SK-N-SH (cell line): ENCODE measurements at regions not wholly inside any gene's neighbourhood (a gene's known extent, or its start where the extent isn't known, plus 50 kb on each side); places are given as distances from the start of the nearest gene placed in this dataset.

Experiments used
- CTCF ChIA-PET: fragments of 300-600, 350-600 bp; formaldehyde crosslinking; extraction: SDS; loops from one replicate; lab custom pipeline; 2021; lab: Yijun Ruan, JAX
- POLR2A ChIA-PET: fragments of 350-600 bp; sonication (Branson Sonifier 250); formaldehyde crosslinking; extraction: SDS; loops from one replicate; lab custom pipeline; 2020; ENCODE audit warnings: antibody characterized with exemption, inconsistent platforms; lab: Yijun Ruan, JAX
- DNase-seq: peaks from one replicate; pipeline ENCODE4 v3.0.0; 2012
- H2AFZ ChIP-seq: fragments of 200-600 bp; sonication (generic); 2 replicates; pipeline ENCODE4 v1.8.1; 2016; ENCODE audit warnings: antibody characterized with exemption, mild to moderate bottlenecking, low read depth
- H3F3A ChIP-seq: fragments of 200-600 bp; sonication (generic); replicated peaks from 2 replicates; pipeline ENCODE3; 2016; ENCODE audit warnings: antibody characterized with exemption, mild to moderate bottlenecking; ENCODE audit not compliant: insufficient read depth
- H3K27ac ChIP-seq, 2 experiments: fragments of 200-500 bp in 1 of 2; fragments of 200-600 bp in 1 of 2; sonication (Bioruptor generic) in 1 of 2; sonication (generic), shearing (Covaris generic) in 1 of 2; 2 replicates each; pipeline versions ENCODE4 v1.5.1 to v1.6.1; 2014 to 2016; ENCODE audit warnings: low read depth in 2 of 2, inconsistent platforms in 1 of 2, low read length in 1 of 2, mild to moderate bottlenecking in 1 of 2, mixed read lengths in 1 of 2
- H3K27me3 ChIP-seq: fragments of 200-600 bp; sonication (generic), shearing (Covaris generic); 2 replicates; pipeline ENCODE4 v1.6.1; 2016; ENCODE audit warnings: mixed run types; ENCODE audit not compliant: insufficient read depth
- H3K36me3 ChIP-seq, 2 experiments: fragments of 200-500 bp in 1 of 2; fragments of 200-600 bp in 1 of 2; sonication (Bioruptor generic) in 1 of 2; sonication (generic) in 1 of 2; replicated peaks in 1 of 2; 2 replicates each; pipeline versions ENCODE3 to v1.5.1; 2014 to 2016; ENCODE audit warnings: low read length in 1 of 2, mild to moderate bottlenecking in 1 of 2; ENCODE audit not compliant: insufficient read depth in 2 of 2, control insufficient read depth in 1 of 2
- H3K4me1 ChIP-seq, 2 experiments: fragments of 200-500 bp in 1 of 2; fragments of 200-600 bp in 1 of 2; sonication (Bioruptor generic) in 1 of 2; sonication (generic), shearing (Covaris generic) in 1 of 2; 2 replicates each; pipeline versions ENCODE4 v1.5.1 to v1.6.1; 2014 to 2016; ENCODE audit warnings: low read depth in 1 of 2, low read length in 1 of 2, mixed run types in 1 of 2; ENCODE audit not compliant: insufficient read depth in 2 of 2, control insufficient read depth in 1 of 2
- H3K4me2 ChIP-seq: fragments of 200-600 bp; sonication (generic), shearing (Covaris generic); 2 replicates; pipeline ENCODE4 v1.6.1; 2017; ENCODE audit warnings: mixed run types
- H3K4me3 ChIP-seq, 2 experiments: fragments of 200-500 bp in 1 of 2; fragments of 200-600 bp in 1 of 2; sonication (Bioruptor generic) in 1 of 2; sonication (generic), shearing (Covaris generic) in 1 of 2; 2 replicates each; pipeline versions ENCODE4 v1.5.1 to v1.8.1; 2014 to 2016; ENCODE audit warnings: low read depth in 2 of 2, inconsistent platforms in 1 of 2, low read length in 1 of 2, mild to moderate bottlenecking in 1 of 2, mixed read lengths in 1 of 2, moderate library complexity in 1 of 2
- H3K79me2 ChIP-seq: fragments of 200-600 bp; sonication (generic); 2 replicates; pipeline ENCODE4 v1.8.1; 2017; ENCODE audit warnings: mild to moderate bottlenecking; ENCODE audit not compliant: insufficient read depth
- H3K9ac ChIP-seq: fragments of 200-600 bp; sonication (generic); 2 replicates; pipeline ENCODE4 v1.6.1; 2017; ENCODE audit warnings: mixed run types
- H3K9me2 ChIP-seq: fragments of 200-600 bp; sonication (generic); 2 replicates; pipeline ENCODE4 v1.6.1; 2017; ENCODE audit warnings: mixed run types
- H3K9me3 ChIP-seq: fragments of 200-600 bp; sonication (generic); 2 replicates; pipeline ENCODE4 v1.6.1; 2017; ENCODE audit warnings: mixed run types, mild to moderate bottlenecking, moderate library complexity
- H4K20me1 ChIP-seq: fragments of 200-600 bp; sonication (generic); 2 replicates; pipeline ENCODE4 v1.6.1; 2017; ENCODE audit warnings: mild to moderate bottlenecking, mixed run types; ENCODE audit not compliant: insufficient read depth
- FOXM1 ChIP-seq: IDR thresholded peaks from 2 replicates; pipeline ENCODE4 v1.4.0; 2012; ENCODE audit warnings: low read depth, mild to moderate bottlenecking
- JUND ChIP-seq: IDR thresholded peaks from 2 replicates; pipeline ENCODE4 v1.4.0; 2012
- MEF2A ChIP-seq: IDR thresholded peaks from 2 replicates; pipeline ENCODE4 v1.4.0; 2012; ENCODE audit warnings: low read depth, borderline replicate concordance
- MXI1 ChIP-seq: IDR thresholded peaks from 2 replicates; pipeline ENCODE4 v1.6.1; 2012; ENCODE audit warnings: mild to moderate bottlenecking, low read depth, low read length, improper control_type of control experiment
- NFIC ChIP-seq: IDR thresholded peaks from 2 replicates; pipeline ENCODE4 v1.4.0; 2012; ENCODE audit warnings: borderline replicate concordance
- RCOR1 ChIP-seq: fragments of 150-350 bp; IDR thresholded peaks from 2 replicates; pipeline ENCODE4 v1.6.1; 2017; ENCODE audit warnings: antibody characterized with exemption, low read length
- RXRA ChIP-seq: IDR thresholded peaks from 2 replicates; pipeline ENCODE4 v1.4.0; 2012; ENCODE audit warnings: low read depth, mild to moderate bottlenecking, borderline replicate concordance
- SMC3 ChIP-seq: IDR thresholded peaks from 2 replicates; pipeline ENCODE4 v1.6.1; 2012; ENCODE audit warnings: low read depth, low read length, improper control_type of control experiment
- TAF1 ChIP-seq: IDR thresholded peaks from 2 replicates; pipeline ENCODE4 v1.6.1; 2012; ENCODE audit warnings: low read depth, mild to moderate bottlenecking, low read length, moderate library complexity, borderline replicate concordance
- TCF12 ChIP-seq: IDR thresholded peaks from 2 replicates; pipeline ENCODE4 v1.4.0; 2012
- TEAD4 ChIP-seq: IDR thresholded peaks from 2 replicates; pipeline ENCODE4 v1.4.0; 2012; ENCODE audit warnings: mild to moderate bottlenecking, borderline replicate concordance; ENCODE audit not compliant: insufficient read depth
- YY1 ChIP-seq: IDR thresholded peaks from 2 replicates; pipeline ENCODE4 v1.4.0; 2012; ENCODE audit warnings: low read depth, mild to moderate bottlenecking
- WGBS: methylation state at CpG from one replicate; pipeline ENCODE4 v1.1.6; 2017; ENCODE audit warnings: low lambda C conversion rate; 5-methylcytosine and 5-hydroxymethylcytosine counted together
- TF ChIP-seq, protein P1 (sequence below): IDR thresholded peaks from 2 replicates; pipeline ENCODE4 v1.6.1; 2012; ENCODE audit warnings: mild to moderate bottlenecking, low read depth, low read length, moderate library complexity
- TF ChIP-seq, protein P2 (sequence below): fragments of 200-600 bp; sonication (generic); IDR thresholded peaks from 2 replicates; pipeline ENCODE4 v1.6.1; 2017; ENCODE audit warnings: antibody characterized with exemption, mild to moderate bottlenecking, moderate library complexity
- TF ChIP-seq, protein P3 (sequence below): IDR thresholded peaks from 2 replicates; pipeline ENCODE4 v1.4.0; 2012; ENCODE audit warnings: low read depth, borderline replicate concordance
- TF ChIP-seq, protein P4 (sequence below): fragments of 150-350 bp; IDR thresholded peaks from 2 replicates; pipeline ENCODE4 v1.6.1; 2017; ENCODE audit warnings: antibody characterized with exemption, low read length, low read depth, borderline replicate concordance
- TF ChIP-seq, protein P5 (sequence below): IDR thresholded peaks from 2 replicates; pipeline ENCODE4; 2012

DNA sequence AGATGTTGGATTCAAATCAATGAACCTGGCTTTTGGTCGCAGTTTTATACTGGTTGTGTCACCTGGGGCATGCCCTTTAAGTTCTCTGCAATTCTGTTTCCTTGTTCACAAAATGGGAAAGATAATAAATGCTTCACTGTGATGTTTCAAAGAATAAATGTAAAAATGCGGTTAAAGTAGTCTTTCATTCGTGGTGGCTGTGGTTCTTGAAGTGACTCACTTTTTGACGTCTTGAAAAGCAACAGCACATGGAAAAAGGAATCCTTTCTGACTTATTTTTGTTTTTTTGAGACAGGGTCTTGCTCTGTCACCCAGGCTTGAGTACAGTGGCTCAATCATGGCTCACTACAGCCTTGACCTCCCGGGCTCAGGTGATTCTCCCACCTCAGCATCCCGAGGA is 88.4 kb upstream of the SLIT3 start:
- H3K9me3 ChIP-seq, result no peaks in the 10 kb centered on the region
- no peaks in the 10 kb centered on the region; the same call in 1 of the 2 replicates for H3K27me3 ChIP-seq
- no peaks in the 10 kb centered on the region for H3K79me2 ChIP-seq
- H3K4me2 ChIP-seq, result no peak overlapping the region
- ChIA-PET POLR2A (no interaction called here), CTCF (no interaction called here)
- H3K9me2 ChIP-seq, result no peaks in the 10 kb centered on the region
- H4K20me1 ChIP-seq, result no peaks in the 10 kb centered on the region
- 83% methylated on average over 6 of the region's 6 CpGs for WGBS
- H3K27ac ChIP-seq, result no peak overlapping the region
- H3K4me3 ChIP-seq, result no peak overlapping the region
- no peaks in the 10 kb centered on the region for H3F3A ChIP-seq
- peaks cover 0 to 8% of the 10 kb centered on the region in 2 experiments; a peak in 2 of 4 replicates for H3K4me1 ChIP-seq
- H3K9ac ChIP-seq, result no peak overlapping the region
- no peaks in the 10 kb centered on the region for H3K36me3 ChIP-seq
- no peak for DNase-seq
- H2AFZ ChIP-seq, result no peak overlapping the region
- TF ChIP-seq, protein P1, sequence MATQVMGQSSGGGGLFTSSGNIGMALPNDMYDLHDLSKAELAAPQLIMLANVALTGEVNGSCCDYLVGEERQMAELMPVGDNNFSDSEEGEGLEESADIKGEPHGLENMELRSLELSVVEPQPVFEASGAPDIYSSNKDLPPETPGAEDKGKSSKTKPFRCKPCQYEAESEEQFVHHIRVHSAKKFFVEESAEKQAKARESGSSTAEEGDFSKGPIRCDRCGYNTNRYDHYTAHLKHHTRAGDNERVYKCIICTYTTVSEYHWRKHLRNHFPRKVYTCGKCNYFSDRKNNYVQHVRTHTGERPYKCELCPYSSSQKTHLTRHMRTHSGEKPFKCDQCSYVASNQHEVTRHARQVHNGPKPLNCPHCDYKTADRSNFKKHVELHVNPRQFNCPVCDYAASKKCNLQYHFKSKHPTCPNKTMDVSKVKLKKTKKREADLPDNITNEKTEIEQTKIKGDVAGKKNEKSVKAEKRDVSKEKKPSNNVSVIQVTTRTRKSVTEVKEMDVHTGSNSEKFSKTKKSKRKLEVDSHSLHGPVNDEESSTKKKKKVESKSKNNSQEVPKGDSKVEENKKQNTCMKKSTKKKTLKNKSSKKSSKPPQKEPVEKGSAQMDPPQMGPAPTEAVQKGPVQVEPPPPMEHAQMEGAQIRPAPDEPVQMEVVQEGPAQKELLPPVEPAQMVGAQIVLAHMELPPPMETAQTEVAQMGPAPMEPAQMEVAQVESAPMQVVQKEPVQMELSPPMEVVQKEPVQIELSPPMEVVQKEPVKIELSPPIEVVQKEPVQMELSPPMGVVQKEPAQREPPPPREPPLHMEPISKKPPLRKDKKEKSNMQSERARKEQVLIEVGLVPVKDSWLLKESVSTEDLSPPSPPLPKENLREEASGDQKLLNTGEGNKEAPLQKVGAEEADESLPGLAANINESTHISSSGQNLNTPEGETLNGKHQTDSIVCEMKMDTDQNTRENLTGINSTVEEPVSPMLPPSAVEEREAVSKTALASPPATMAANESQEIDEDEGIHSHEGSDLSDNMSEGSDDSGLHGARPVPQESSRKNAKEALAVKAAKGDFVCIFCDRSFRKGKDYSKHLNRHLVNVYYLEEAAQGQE, result no peak
- TF ChIP-seq, protein P2, sequence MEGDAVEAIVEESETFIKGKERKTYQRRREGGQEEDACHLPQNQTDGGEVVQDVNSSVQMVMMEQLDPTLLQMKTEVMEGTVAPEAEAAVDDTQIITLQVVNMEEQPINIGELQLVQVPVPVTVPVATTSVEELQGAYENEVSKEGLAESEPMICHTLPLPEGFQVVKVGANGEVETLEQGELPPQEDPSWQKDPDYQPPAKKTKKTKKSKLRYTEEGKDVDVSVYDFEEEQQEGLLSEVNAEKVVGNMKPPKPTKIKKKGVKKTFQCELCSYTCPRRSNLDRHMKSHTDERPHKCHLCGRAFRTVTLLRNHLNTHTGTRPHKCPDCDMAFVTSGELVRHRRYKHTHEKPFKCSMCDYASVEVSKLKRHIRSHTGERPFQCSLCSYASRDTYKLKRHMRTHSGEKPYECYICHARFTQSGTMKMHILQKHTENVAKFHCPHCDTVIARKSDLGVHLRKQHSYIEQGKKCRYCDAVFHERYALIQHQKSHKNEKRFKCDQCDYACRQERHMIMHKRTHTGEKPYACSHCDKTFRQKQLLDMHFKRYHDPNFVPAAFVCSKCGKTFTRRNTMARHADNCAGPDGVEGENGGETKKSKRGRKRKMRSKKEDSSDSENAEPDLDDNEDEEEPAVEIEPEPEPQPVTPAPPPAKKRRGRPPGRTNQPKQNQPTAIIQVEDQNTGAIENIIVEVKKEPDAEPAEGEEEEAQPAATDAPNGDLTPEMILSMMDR, result no peak
- no peak for TF ChIP-seq MEF2A
- no peak for TF ChIP-seq TAF1

DNA sequence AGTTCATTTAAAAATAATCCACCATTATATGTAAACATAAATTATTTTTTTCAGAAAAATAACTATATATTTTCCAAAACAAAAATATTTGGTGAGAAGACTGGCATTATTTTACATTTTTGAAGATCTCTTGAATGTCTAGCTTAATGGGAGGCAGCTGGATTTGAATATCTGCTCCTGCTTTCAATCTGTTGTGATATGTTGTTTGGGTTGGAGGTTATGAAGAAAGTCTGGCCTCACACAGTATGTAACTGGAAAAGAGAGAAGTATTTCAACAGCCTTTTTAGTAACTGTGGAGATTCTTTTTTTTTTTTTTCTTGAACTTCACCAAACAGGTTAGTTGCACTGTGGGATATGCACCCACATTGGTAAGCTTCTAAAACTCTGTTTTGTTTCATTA is 84.7 kb upstream of the SLIT3 start:
- Histone ChIP-seq H2AFZ (no peak overlapping the region), H3F3A (no peaks in the 10 kb centered on the region), H3K4me1 (peaks cover 0 to 8% of the 10 kb centered on the region in 2 experiments; a peak in 1 of 4 replicates), H3K27ac (no peak overlapping the region), H3K36me3 (no peaks in the 10 kb centered on the region), H3K79me2 (no peaks in the 10 kb centered on the region), H3K9me2 (no peaks in the 10 kb centered on the region), H3K4me3 (no peak overlapping the region), H4K20me1 (no peaks in the 10 kb centered on the region), H3K9me3 (no peaks in the 10 kb centered on the region), H3K9ac (no peak overlapping the region), H3K4me2 (no peak overlapping the region), H3K27me3 (no peaks in the 10 kb centered on the region)
- POLR2A ChIA-PET, result no interaction called here
- no peak for DNase-seq
- CTCF ChIA-PET, result no interaction called here
- no peak for TF ChIP-seq TEAD4
- no peak for TF ChIP-seq JUND
- TF ChIP-seq, protein P2, result no peak
- TF ChIP-seq YY1, result no peak
- TF ChIP-seq RCOR1, result no peak
- no peak for TF ChIP-seq FOXM1
- TF ChIP-seq SMC3, result no peak
- TF ChIP-seq, protein P3, sequence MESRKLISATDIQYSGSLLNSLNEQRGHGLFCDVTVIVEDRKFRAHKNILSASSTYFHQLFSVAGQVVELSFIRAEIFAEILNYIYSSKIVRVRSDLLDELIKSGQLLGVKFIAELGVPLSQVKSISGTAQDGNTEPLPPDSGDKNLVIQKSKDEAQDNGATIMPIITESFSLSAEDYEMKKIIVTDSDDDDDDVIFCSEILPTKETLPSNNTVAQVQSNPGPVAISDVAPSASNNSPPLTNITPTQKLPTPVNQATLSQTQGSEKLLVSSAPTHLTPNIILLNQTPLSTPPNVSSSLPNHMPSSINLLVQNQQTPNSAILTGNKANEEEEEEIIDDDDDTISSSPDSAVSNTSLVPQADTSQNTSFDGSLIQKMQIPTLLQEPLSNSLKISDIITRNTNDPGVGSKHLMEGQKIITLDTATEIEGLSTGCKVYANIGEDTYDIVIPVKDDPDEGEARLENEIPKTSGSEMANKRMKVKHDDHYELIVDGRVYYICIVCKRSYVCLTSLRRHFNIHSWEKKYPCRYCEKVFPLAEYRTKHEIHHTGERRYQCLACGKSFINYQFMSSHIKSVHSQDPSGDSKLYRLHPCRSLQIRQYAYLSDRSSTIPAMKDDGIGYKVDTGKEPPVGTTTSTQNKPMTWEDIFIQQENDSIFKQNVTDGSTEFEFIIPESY, result no peak
- no peak for TF ChIP-seq RXRA
- no peak for TF ChIP-seq MXI1
- TF ChIP-seq TCF12, result no peak
- TF ChIP-seq, protein P4, sequence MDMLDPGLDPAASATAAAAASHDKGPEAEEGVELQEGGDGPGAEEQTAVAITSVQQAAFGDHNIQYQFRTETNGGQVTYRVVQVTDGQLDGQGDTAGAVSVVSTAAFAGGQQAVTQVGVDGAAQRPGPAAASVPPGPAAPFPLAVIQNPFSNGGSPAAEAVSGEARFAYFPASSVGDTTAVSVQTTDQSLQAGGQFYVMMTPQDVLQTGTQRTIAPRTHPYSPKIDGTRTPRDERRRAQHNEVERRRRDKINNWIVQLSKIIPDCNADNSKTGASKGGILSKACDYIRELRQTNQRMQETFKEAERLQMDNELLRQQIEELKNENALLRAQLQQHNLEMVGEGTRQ, result no peak
- TF ChIP-seq NFIC, result no peak
- TF ChIP-seq, protein P5, sequence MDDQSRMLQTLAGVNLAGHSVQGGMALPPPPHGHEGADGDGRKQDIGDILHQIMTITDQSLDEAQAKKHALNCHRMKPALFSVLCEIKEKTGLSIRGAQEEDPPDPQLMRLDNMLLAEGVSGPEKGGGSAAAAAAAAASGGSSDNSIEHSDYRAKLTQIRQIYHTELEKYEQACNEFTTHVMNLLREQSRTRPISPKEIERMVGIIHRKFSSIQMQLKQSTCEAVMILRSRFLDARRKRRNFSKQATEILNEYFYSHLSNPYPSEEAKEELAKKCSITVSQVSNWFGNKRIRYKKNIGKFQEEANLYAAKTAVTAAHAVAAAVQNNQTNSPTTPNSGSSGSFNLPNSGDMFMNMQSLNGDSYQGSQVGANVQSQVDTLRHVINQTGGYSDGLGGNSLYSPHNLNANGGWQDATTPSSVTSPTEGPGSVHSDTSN, result no peak
